ENCODE measurements at regions not wholly inside any gene's neighbourhood (a gene's known extent, or its start where the extent isn't known, plus 50 kb on each side); places are given as distances from the start of the nearest gene placed in this dataset.

DNA sequence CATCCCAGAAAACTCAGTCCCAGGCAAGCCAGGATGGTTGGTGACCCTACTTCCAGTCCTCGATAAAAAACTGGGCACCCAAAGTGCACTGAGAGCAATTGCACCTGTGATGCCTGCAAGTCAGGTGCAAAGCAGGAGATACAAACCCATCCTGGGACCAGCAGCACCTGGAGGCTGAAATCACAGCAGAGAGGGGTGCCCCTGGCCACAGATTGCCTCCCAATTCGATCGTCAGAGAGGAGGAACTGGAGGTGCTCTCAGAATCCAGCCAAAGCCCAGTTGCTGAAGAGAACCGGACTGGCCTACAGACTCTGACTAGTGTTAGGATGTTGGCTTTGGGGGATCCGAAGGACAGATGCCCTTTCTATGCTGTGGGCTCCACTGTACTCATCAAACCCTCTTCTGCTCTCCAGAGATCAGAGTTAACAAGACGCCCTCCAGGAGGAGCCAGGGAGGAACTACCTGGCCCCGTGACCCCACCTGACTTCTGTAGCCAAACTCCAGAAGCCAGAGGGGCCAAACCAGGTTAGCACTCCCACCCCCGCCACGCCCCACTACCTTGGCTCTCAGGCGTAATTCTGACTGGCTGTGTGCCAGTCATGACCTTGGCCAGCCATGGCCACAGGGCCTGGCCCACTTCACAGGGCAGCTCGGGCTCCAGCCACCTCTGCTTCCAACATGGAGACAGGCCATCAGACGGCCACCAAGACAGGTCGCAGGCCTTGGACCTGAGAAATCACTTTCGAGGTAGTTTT lies 284.5 kb upstream of the RTL1 start:
- DNase-seq (ENCODE audit: missing footprints) (no peak), ATAC-seq (no peak)
- intact Hi-C loops (cut with DNase I), result no loop called here

DNA sequence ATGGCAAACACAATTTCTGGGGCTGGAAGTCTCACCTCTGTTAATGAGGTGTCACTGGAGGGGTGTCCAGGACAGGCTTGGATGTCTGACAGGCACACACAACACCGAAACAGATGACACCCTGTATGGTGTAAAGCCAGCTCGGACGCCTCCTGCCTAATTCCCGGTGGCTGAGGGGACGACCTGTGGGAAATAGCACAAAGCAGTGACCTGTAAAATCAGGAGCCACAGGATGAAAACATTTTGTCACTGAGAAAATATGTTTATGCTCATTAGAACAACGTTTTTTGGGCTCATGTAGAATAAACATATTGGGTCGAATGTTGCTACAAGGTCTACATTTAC lies 285.0 kb upstream of the RTL1 start:
- DNase-seq (ENCODE audit: missing footprints), result no peak
- no peak for ATAC-seq
- intact Hi-C loops (cut with DNase I), result no loop called here

DNA sequence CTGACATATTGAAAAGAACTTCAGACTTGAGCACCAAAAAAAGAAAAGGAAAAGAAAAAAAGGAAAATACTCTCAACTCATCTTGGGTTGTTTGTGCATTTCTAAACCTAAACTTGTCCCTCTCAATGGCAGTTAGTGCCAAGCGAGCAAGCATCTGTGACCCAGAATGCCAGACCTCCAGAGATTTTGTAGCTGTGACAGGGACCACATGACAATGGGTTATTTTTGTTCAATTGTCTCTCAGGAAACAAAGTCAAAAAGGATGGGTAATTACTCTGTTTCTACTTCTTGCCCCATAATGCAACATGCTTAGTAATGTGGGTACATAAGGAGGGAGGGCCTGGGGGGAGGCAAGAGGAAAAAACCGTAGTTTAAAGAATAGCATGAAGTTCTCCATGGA lies 285.7 kb upstream of the RTL1 start:
- intact Hi-C loops (cut with DNase I), result no loop called here
- no peak for DNase-seq (ENCODE audit: missing footprints)
- no peak for ATAC-seq

DNA sequence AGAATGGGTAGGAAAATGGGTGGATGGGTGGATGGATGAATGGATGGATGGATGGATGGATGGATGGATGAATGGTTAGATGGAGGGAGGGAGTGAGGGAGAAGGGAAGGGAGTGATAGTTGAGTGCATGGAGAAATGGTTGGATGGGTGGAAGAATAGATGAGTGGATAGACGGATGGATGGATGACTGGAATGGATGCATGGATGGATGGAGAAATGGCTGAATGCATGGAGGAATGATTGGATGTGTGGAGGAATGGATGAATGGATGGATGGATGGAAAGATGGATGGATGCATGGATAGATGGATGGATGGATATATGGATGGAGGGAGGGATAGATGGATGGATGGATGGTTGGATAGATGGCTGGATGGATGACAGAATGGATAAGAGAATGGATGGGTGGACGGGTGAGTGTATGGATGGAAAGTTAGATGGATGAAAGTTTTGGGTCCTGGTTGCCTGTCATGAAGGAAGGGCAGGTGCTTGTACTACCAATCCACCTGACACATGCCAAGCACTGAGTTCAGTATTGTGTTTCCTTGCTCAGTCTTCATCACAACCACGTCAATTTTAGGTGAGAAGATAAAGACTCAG lies 286.5 kb upstream of the RTL1 start:
- ATAC-seq, result no peak
- intact Hi-C loops (cut with DNase I), result no loop called here
- DNase-seq (ENCODE audit: missing footprints), result no peak

DNA sequence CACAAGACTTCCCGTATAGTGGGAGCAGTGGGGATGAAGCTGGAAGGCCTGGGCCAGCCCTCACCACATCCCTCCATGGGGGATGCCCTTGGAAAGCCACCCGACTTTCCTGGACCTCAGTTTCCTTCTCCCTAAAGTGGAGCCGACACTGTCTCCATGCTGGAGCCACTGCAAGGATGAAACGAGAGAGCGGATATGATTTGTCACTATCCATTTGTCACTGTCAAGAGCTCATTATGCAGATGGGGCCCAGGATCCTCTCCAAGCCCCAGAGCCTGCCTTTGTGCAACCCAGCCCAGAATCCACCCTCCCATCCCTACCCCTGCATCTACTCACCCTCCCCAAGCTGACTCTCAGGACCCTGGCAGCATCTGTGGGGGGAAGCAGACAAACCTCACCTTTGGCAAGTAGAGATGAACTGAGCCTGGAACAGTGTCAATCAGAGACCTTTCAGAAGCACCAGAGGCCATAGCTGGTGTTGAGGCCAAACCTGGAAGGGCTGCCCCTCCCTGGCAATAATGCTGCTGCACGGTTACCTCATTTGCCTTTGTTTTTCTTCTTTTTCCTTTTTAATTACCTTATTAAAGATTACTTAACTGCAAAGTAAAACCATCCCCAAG lies 287.7 kb upstream of the RTL1 start:
- no peak for DNase-seq (ENCODE audit: missing footprints)
- intact Hi-C loops (cut with DNase I), result no loop called here
- ATAC-seq, result no peak

DNA sequence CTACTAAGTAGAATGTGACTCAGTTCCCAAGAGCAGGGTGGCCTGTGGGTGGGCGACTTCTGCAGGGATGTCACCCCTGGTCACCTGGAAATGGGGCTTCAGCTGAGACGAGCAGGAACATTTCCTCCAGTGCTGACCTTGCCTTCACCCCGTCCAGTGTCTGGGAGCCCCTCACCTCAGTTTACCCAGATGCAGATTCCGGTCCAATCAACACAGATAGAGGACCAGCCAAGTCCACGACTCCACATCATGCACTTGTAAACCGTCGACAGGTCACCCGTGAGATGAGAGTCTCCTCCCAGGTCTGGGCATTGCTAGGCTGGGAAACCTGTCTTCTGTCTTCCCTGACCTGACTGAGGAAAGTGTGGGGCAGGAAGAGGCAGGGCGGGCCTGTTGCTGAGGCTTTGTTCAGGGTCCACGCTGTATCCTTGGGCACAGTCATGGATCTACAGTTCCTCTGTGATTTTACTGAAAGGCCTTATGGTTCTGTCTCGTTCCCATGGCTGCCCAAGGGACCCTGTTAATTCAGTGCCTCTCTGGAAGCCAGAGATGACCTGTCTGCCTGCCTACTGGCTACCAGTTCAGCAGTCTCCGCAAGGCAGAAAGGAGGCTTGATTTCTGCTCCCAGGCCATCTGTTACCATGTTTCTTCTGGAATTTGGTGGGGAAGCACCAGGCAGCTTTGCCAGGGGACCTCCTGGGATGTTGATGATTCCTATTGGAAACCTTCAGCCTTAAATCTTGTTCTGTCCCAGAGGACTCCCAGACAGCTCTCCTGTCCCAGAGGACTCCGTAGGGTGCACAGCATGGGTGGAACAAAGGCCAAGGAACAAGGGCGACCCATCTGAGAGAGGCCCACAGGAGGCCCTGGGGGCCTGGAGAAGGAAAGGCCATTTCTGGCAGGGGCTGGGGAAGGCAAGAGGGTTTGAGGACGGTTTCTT lies 288.5 kb upstream of the RTL1 start:
- ATAC-seq, result no peak
- DNase-seq (ENCODE audit: missing footprints), result no peak
- intact Hi-C loops (cut with DNase I), result no loop called here

DNA sequence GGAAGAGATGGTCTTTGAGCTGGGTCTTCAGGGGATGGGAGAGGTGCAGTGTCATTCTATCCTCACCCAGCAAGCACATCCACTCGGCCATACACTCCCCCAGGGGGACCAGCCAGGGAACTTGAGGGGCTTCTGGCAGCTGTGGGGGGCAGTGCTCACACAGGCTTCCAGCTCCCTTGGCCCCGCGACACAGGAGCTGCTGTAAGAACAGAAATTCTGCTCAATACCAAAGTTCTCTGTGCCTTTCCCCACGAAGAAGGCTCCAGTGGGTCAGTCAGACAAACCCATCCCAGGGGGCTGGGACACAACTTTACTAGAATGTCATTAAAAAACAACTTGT lies 289.1 kb upstream of the RTL1 start:
- ATAC-seq (no peak), DNase-seq (ENCODE audit: missing footprints) (no peak)
- intact Hi-C loops (cut with DNase I), result no loop called here

DNA sequence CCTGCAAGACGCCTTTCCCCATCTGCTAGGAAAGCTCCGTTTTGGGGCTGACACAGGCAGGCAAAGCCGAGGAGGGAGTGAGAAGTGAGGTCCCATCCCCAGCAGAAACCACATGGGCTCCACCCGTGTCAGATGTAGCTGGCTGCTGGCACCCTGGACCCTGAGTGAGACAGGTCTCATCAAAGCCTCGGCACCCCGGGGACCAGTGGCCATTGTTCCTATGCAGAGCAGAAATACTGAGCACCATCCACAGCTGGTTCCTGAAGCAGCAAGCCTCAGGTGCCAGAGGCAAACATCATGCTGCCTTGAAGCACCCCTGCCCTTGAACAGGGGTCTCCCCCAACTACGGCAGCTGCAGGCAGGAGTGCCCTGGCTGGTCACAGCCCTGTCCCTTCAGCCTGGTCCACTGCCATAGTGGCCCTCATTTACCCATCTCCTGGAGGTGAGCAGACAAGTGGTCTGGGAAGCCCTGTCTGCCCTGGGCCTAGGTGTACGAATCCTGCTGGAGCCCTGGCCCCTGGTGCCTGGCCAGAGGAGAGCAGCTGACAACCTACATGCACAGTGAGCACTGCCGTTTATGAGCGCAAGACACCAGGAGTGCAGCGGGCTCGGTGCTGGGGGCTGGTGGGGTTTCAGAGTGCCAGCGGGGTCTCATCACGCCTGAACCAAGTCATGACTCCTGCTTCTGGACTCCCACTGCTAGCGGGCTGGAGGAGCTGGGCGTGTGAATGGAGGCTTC lies 289.8 kb upstream of the RTL1 start:
- intact Hi-C loops (cut with DNase I), result no loop called here
- DNase-seq (ENCODE audit: missing footprints) (no peak), ATAC-seq (no peak)

DNA sequence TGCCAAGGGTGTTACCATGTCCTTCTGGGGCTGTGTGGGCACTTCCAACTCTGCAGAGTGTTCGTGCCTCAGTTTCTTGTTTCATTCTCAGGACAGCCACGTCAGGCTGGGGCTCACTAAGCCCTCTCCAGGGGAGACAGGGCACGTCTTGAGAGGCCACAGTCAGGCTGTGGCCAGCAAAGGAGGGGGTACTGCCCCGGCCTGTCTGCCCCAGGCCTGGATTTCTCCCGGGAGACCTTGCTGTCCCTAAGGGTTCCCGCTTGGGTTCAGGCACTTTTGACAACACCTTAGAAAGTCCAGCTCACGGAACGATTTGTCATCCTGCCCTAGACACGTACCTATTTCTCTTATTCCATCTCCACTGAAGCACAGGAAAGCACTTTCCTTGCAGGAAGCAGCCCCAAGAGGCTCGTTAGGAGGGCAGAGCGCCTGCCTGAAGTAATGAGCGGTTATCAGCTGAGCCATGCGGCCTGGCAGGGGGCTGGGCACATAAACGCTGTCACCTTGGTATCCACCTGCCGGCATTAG lies 290.4 kb upstream of the RTL1 start:
- ATAC-seq (no peak), DNase-seq (ENCODE audit: missing footprints) (no peak)
- intact Hi-C loops (cut with DNase I), result no loop called here

DNA sequence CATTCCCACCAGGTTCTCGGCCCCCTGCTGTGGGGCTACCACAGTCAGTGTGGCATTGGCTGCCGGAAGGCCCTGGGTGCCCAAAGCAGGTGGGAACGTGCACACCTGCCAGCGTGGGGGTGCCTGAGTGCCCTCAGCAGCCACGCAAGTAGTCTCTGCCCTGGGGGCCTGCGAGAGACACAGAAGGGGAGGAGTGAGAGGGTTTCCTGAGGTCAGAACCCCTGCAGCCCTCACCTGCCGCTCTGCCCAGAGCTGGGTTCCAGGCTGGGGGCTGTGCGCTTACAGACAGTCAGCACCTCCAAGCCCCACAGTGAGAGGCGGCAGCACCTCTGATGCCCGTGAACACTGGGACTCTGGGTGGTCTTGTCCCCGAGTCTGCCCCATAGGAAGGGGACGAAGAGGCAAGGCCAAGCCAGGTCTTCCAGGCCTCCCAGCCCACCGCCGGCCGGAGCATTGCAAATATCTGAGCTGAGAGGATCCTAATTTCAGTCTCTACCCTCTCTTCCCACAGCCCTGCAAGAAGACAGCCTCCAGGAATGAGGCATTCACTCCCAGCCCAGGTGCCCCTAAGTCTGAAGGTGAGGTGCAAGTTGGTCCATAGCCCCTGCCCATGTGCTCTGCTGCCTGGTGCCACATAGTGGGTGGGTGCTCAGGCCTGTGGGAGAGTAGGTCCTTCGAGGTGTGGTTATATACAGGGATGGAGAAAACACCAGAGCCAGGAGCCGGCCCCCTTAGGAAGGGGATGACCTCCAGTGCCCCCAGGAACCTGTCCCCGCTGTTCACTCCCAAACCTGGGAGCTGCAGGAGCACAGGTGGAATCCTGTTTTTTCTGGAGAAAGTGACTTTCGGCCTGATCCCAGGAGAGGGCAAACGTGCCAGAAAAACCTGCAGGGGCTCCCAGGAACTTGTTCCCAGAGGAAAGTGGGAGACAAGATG lies 291.1 kb upstream of the RTL1 start:
- DNase-seq (ENCODE audit: missing footprints), result no peak
- intact Hi-C loops (cut with DNase I), result no loop called here
- ATAC-seq, result no peak

DNA sequence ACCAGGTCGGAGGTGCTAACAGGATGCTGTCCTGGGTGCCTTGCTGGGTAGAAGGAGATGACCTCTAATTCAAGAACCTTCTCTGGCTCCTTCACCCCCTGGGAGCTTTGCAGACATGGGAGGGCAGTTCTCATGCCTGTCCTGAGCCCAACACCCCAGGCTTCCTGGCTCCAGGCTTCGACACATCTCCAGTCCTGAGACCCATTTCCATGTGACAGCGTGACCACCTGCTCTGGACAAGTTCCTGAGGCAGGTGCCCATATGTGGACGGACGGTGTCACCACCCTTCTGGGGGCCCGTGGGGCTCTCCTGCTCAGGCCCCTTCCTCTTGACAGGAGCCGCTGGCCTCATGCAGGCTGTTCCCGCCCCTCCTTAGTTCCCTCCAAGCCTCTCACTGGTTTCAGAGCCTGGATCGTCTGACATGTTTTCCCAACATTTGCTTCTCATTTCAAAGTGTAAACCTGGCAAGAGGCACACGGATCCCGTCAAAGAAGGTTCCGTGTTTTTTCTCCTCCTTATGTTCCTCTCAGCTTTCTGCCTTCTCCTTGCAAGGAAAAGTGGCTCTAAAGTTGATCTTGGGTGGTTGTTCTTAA lies 291.9 kb upstream of the RTL1 start:
- DNase-seq (ENCODE audit: missing footprints) (no peak), ATAC-seq (no peak)
- intact Hi-C loops (cut with DNase I), result no loop called here

DNA sequence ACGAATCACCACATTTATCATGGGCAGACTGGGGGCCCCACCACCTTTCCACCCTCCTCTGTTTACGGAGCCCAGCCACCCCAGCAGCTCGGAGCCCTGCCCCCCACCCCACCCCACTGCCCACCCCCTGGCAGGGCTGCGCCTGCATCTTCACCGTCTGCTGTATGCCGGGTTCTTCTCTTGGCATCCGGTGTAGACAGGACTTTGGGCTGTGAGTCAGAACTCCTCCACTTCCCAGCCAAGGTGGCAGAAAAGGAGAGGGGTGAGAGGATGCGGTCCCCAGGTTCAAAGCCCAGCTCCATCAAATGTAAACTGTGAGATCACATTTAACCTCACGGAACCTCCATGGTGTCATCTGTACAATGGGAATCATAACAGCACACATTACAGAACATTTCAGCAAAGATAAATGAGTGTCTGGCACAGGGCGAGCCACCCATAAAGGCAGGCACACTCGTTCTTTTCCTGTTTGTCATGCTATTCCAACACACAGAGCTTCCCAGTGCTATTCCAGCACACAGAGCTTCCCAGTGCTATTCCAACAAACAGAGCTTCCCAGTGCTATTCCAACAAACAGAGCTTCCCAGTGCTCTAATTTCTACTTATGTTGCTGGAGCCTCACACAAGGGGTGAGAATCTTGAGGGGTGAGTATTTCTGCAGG lies 292.7 kb upstream of the RTL1 start:
- no peak for ATAC-seq
- intact Hi-C loops (cut with DNase I), result no loop called here
- no peak for DNase-seq (ENCODE audit: missing footprints)

DNA sequence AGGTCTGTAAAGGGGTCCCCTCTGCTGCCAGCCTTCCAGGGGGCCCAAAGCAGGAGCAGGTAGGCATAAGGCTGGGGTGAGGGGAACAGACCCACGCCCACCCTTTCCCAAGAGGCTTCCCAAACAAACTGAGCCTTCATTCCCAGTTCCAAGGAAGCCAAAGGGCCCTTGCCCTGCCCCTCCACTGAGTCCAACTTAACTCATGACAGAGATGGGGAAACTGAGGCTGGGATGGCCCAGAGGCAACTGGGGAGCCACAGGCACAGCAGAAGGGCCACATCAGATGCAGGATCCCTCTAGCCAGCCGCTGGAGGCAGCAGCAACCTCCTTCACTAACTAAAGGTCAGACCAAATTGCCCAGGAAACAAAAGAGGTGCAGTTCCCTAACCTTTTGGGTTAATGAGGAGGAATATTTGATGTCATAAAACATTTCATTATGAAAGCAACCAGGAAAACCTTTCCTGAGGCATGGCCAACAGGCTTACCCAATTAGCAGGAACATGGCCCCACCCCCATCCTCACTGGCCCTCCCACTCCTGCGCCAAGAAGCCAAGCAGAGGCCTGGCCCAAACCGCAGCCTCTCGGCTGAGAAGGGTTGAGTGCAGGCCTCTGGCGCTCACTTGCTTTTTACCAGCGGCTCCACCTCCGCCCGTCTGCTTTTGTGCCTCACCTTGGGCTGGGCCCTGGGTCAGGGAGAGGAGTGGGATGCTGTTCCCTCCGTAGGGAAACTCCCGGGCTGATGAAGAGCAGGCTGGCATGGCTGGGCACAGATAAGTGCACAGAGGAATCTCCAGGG lies 293.5 kb upstream of the RTL1 start:
- ATAC-seq (no peak), DNase-seq (ENCODE audit: missing footprints) (no peak)
- intact Hi-C loops (cut with DNase I), result no loop called here

DNA sequence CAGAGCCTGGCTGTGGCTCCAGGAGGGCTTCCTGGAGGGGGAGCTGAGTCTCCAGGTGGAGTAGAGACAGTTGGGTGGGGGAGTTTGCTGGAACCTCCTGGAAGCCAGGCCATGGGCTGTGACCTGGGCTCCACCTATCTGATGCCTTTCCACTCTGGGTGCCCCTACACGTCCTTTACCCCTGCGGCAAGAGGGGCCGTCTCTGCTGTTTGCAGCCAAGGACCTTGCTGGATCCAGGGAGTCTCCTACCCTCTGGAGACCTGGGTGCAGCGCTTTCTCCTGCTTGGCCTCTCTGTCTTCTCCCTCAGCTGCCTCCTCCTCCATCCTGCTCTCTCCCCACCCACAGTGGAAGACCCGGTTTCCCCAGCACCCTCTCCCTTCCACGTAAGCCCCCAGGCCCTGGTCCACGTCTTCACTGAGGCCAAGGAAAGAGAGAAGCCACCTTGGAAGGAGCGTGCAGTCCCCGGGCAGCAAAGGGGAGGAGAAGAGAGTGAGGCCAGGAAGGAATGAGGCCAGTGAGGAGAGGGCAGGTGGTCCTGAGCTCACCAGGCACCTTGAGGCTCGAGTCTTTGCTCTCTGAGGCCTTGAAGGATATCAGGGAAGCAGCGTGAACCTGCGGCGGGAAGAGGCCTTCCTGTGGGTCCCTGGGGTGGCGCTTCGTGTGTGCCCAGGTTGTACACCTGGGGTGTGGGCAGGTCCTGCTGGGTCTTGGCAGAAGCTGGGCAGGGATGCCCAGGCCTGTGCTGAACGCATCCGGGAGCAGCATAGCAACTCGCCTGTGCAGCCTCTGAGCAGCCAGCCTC lies 294.3 kb upstream of the RTL1 start:
- intact Hi-C loops (cut with DNase I), result no loop called here
- ATAC-seq (no peak), DNase-seq (ENCODE audit: missing footprints) (no peak)

DNA sequence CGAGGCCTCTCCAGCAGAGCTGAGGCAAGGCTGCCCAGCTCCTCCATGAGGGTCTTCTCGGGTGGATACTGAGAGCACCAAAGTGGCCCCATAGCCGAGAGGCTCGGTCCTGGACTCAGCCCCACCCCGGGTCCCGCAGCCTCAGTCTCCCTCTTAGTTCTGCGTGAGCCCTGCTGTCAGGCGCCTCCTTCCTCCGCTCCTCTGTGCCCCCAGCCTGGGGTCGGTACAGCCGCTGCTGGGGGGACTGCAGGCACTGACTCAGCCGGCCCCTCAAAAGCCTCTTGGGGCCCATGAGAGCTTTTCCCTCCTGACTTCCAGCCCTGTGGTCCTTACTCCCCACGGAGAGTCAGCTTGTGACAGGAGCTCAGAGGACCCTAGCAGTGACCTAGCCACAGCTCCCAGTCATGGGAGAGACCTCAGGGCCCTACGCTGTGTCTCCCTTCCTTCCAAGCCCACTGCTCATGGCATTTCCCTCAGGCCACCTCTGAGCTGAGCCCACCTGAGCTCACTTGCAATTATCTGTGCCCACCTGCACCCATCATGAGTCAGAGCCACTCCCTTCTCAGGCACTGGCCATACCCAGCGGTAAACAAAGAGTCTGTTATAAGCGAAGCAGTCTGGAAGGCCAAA lies 295.0 kb upstream of the RTL1 start:
- intact Hi-C loops (cut with DNase I), result no loop called here
- ATAC-seq, result no peak
- no peak for DNase-seq (ENCODE audit: missing footprints)

Data from Right ventricle myocardium inferior (tissue), 1 donor.